H1 (cell line): ENCODE measurements at regions not wholly inside any gene's neighbourhood (a gene's known extent, or its start where the extent isn't known, plus 50 kb on each side); places are given as distances from the start of the nearest gene placed in this dataset.

ENCODE experiments used
- CTCF ChIA-PET: fragments of 300-600 bp; sonication (Branson Sonifier 250); formaldehyde crosslinking; loops from one replicate; lab custom pipeline; 2021; ENCODE audit not compliant: partially characterized antibody; lab: Charles Lee
- POLR2A ChIA-PET: fragments of 300-600 bp; sonication (Branson Sonifier 250); formaldehyde crosslinking; loops from one replicate; lab custom pipeline; 2021; ENCODE audit warnings: inconsistent platforms; ENCODE audit not compliant: partially characterized antibody; lab: Charles Lee
- DNase-seq, 2 experiments: peaks; one replicate each; pipeline versions ENCODE4 v3.0.0 to v3.0.0-alpha.2; 2010 to 2022; ENCODE audit warnings: low spot score in 2 of 2, low read depth in 1 of 2, mixed read lengths in 1 of 2
- FAIRE-seq: peaks from 2 replicates; lab custom pipeline; 2011; peaks lifted over from hg19 to GRCh38; lab: Jason Lieb, UNC
- H2AFZ ChIP-seq: 2 replicates; pipeline ENCODE4 v1.8.1; 2012; ENCODE audit warnings: low read length, inconsistent platforms
- H2AK5ac ChIP-seq: 2 replicates; pipeline ENCODE4 v1.6.1; 2013; ENCODE audit warnings: low read depth, low read length
- H2BK120ac ChIP-seq: replicated peaks from 2 replicates; pipeline ENCODE3; 2013; ENCODE audit warnings: low read depth, low read length, inconsistent platforms
- H2BK12ac ChIP-seq: 2 replicates; pipeline ENCODE4 v1.6.1; 2013; ENCODE audit warnings: low read depth, low read length
- H2BK15ac ChIP-seq: 2 replicates; pipeline ENCODE4 v1.6.1; 2013; ENCODE audit warnings: low read length
- H2BK20ac ChIP-seq: 2 replicates; pipeline ENCODE4 v1.6.1; 2013; ENCODE audit warnings: low read length
- H2BK5ac ChIP-seq: 2 replicates; pipeline ENCODE4 v1.6.1; 2013; ENCODE audit warnings: low read depth, low read length
- H3K14ac ChIP-seq: 2 replicates; pipeline ENCODE4 v1.6.1; 2013; ENCODE audit warnings: inconsistent platforms; ENCODE audit not compliant: insufficient read length
- H3K18ac ChIP-seq: 2 replicates; pipeline ENCODE4 v1.6.1; 2013; ENCODE audit warnings: low read length; ENCODE audit errors: extremely low read depth
- H3K23ac ChIP-seq: 2 replicates; pipeline ENCODE4 v1.6.1; 2013; ENCODE audit warnings: inconsistent platforms; ENCODE audit not compliant: insufficient read length
- H3K23me2 ChIP-seq: 2 replicates; pipeline ENCODE4 v1.6.1; 2013; ENCODE audit warnings: low read depth, low read length
- H3K27ac ChIP-seq: 2 replicates; pipeline ENCODE4 v1.6.1; 2011; ENCODE audit warnings: low read depth, low read length, inconsistent platforms
- H3K27me3 ChIP-seq, 4 experiments: replicated peaks in 1 of 4; 1 replicate in 1 of 4; 2 replicates in 3 of 4; pipeline versions ENCODE4 v1.6.1 to v1.8.1; 2011 to 2013; ENCODE audit warnings: low read length in 3 of 4, mild to moderate bottlenecking in 3 of 4, inconsistent platforms in 2 of 4, mixed read lengths in 2 of 4, moderate library complexity in 1 of 4; ENCODE audit not compliant: control insufficient read depth in 3 of 4, insufficient read depth in 3 of 4; ENCODE audit errors: extremely low read depth in 1 of 4
- H3K36me3 ChIP-seq, 4 experiments: 2 replicates each; pipeline versions ENCODE4 v1.6.1 to v1.8.1; 2011 to 2013; ENCODE audit warnings: mild to moderate bottlenecking in 4 of 4, low read length in 3 of 4, moderate library complexity in 2 of 4, control low read depth in 1 of 4, inconsistent platforms in 1 of 4; ENCODE audit not compliant: insufficient read depth in 4 of 4, control insufficient read depth in 2 of 4
- H3K4ac ChIP-seq: replicated peaks from 2 replicates; pipeline ENCODE3; 2013; ENCODE audit warnings: low read length, low read depth, mixed read lengths, inconsistent platforms; ENCODE audit not compliant: insufficient read length
- H3K4me1 ChIP-seq, 4 experiments: replicated peaks in 1 of 4; 1 replicate in 1 of 4; 2 replicates in 3 of 4; pipeline versions ENCODE4 v1.6.1 to v1.8.1; 2011 to 2013; ENCODE audit warnings: low read length in 3 of 4, inconsistent platforms in 2 of 4, mixed read lengths in 1 of 4; ENCODE audit not compliant: insufficient read depth in 4 of 4, control insufficient read depth in 3 of 4
- H3K4me2 ChIP-seq, 2 experiments: 2 replicates each; pipeline versions ENCODE4 v1.6.1 to v1.8.1; 2011 to 2013; ENCODE audit warnings: low read depth in 2 of 2, low read length in 2 of 2, control low read depth in 1 of 2, inconsistent platforms in 1 of 2, mild to moderate bottlenecking in 1 of 2; ENCODE audit not compliant: insufficient read depth in 1 of 2
- H3K4me3 ChIP-seq, 4 experiments: fragments of 200-600, 300-600 bp in 1 of 4; sonication (generic), shearing (Covaris generic), sonication (Bioruptor Twin) in 1 of 4; 2 replicates each; pipeline versions ENCODE4 v1.5.1 to v1.8.1; 2011 to 2016; ENCODE audit warnings: low read length in 4 of 4, low read depth in 3 of 4, control low read depth in 2 of 4, inconsistent platforms in 2 of 4, mild to moderate bottlenecking in 2 of 4, mixed read lengths in 1 of 4, moderate library complexity in 1 of 4; ENCODE audit not compliant: insufficient read depth in 2 of 4; ENCODE audit errors: extremely low read depth in 1 of 4
- H3K56ac ChIP-seq: replicated peaks from 2 replicates; pipeline ENCODE3; 2013; ENCODE audit warnings: low read depth, mild to moderate bottlenecking, mixed read lengths, low read length, inconsistent platforms; ENCODE audit not compliant: insufficient read length
- H3K79me1 ChIP-seq: 2 replicates; pipeline ENCODE4 v1.6.1; 2013; ENCODE audit warnings: low read depth, low read length, control low read depth
- H3K79me2 ChIP-seq, 2 experiments: 2 replicates each; pipeline versions ENCODE4 v1.6.1 to v1.8.1; 2012 to 2013; ENCODE audit warnings: low read length in 2 of 2, mild to moderate bottlenecking in 2 of 2, inconsistent platforms in 1 of 2; ENCODE audit not compliant: insufficient read depth in 2 of 2, control insufficient read depth in 1 of 2
- H3K9ac ChIP-seq, 4 experiments: replicated peaks in 1 of 4; 1 replicate in 1 of 4; 2 replicates in 3 of 4; pipeline versions ENCODE4 v1.6.1 to v1.8.1; 2011 to 2013; ENCODE audit warnings: low read depth in 3 of 4, low read length in 3 of 4, control low read depth in 2 of 4, mild to moderate bottlenecking in 2 of 4, moderate library complexity in 2 of 4, inconsistent platforms in 1 of 4; ENCODE audit errors: extremely low read depth in 1 of 4
- H3K9me3 ChIP-seq, 2 experiments: 2 replicates each; pipeline versions ENCODE4 v1.6.1 to v1.8.1; 2012 to 2013; ENCODE audit warnings: mild to moderate bottlenecking in 2 of 2, moderate library complexity in 2 of 2, control low read depth in 1 of 2, inconsistent platforms in 1 of 2, low read depth in 1 of 2, low read length in 1 of 2, mixed read lengths in 1 of 2; ENCODE audit not compliant: insufficient read depth in 2 of 2
- H4K20me1 ChIP-seq, 2 experiments: replicated peaks in 1 of 2; 2 replicates each; pipeline versions ENCODE3 to v1.8.1; 2011 to 2013; ENCODE audit warnings: inconsistent platforms in 2 of 2, low read length in 2 of 2, mild to moderate bottlenecking in 1 of 2; ENCODE audit not compliant: insufficient read depth in 2 of 2, control insufficient read depth in 1 of 2
- H4K5ac ChIP-seq: 2 replicates; pipeline ENCODE4 v1.6.1; 2013; ENCODE audit warnings: low read length, low read depth, mixed read lengths, inconsistent platforms; ENCODE audit not compliant: insufficient read length
- H4K8ac ChIP-seq: 2 replicates; pipeline ENCODE4 v1.8.0; 2013; ENCODE audit warnings: mild to moderate bottlenecking, moderate library complexity, low read length, inconsistent platforms; ENCODE audit not compliant: insufficient read depth; ENCODE audit errors: extremely low read depth
- H4K91ac ChIP-seq: replicated peaks from 2 replicates; pipeline ENCODE3; 2013; ENCODE audit warnings: low read length, mixed read lengths, inconsistent platforms; ENCODE audit not compliant: insufficient read length
- ATF2 ChIP-seq: IDR thresholded peaks from 2 replicates; pipeline ENCODE4 v1.6.1; 2012; ENCODE audit warnings: low read length, inconsistent platforms
- CEBPB ChIP-seq: IDR thresholded peaks from 2 replicates; pipeline ENCODE4 v1.6.1; 2012; ENCODE audit warnings: low read depth, low read length
- EP300 ChIP-seq, 2 experiments: IDR thresholded peaks; 1 replicate in 1 of 2; 2 replicates in 1 of 2; pipeline ENCODE4 v1.6.1; 2011 to 2012; ENCODE audit warnings: low read depth in 2 of 2, low read length in 2 of 2, mild to moderate bottlenecking in 2 of 2, borderline replicate concordance in 1 of 2, inconsistent platforms in 1 of 2, moderate library complexity in 1 of 2
- TAF7 ChIP-seq: optimal IDR thresholded peaks from 2 replicates; pipeline ENCODE3; 2011; ENCODE audit warnings: low read depth, mild to moderate bottlenecking, inconsistent platforms, low read length, moderate library complexity, borderline replicate concordance
- WGBS, 2 experiments: shearing (Covaris generic) in 1 of 2; methylation state at CpG; one replicate each; pipeline versions ENCODE4 v1.1.6 to v1.1.7; 2013 to 2015; ENCODE audit warnings: low lambda C conversion rate in 2 of 2, mixed read lengths in 2 of 2, inconsistent platforms in 1 of 2, low coverage in 1 of 2, missing lambda C conversion rate in 1 of 2; ENCODE audit not compliant: insufficient replicate concordance in 2 of 2, insufficient coverage in 1 of 2, insufficient read length in 1 of 2; ENCODE audit errors: extremely low coverage in 1 of 2, missing lambda C conversion rate in 1 of 2; 5-methylcytosine and 5-hydroxymethylcytosine counted together

DNA sequence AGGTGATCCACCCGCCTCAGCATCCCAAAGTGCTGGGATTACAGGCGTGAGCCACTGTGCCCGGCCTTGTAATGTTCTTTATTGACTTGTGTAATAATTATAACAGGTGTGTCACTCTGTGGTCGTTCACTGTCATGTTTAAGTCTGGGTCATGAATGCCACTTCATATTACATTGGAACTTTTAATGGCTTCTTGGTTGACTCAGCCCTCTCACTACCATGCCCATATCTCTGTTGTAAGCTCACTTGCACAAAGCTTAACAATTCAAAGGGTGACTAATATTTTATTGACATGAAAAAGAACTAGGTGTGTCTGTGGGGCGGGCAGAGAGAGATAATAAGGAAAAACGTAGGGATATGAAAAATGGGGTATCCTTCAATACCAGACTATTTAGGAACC, 639.7 kb upstream of the ACTRT1 start:
- Histone ChIP-seq H3K27ac (no peak overlapping the region), H2BK20ac (no peak overlapping the region), H3K4me1 (no peaks in the 10 kb centered on the region), H3K4me3 (no peak overlapping the region), H3K14ac (no peak overlapping the region), H4K20me1 (no peaks in the 10 kb centered on the region), H3K9ac (no peak overlapping the region), H4K8ac (no peak overlapping the region), H3K9me3 (no peaks in the 10 kb centered on the region), H2BK12ac (no peak overlapping the region), H3K4ac (no peak overlapping the region), H2BK120ac (no peak overlapping the region), H4K91ac (no peak overlapping the region), H2BK15ac (no peak overlapping the region), H3K23ac (no peak overlapping the region), H3K4me2 (no peak overlapping the region), H2AK5ac (no peak overlapping the region), H3K23me2 (no peaks in the 10 kb centered on the region), H3K36me3 (no peaks in the 10 kb centered on the region), H3K56ac (no peak overlapping the region), H3K79me1 (no peaks in the 10 kb centered on the region), H3K27me3 (no peaks in the 10 kb centered on the region), H3K79me2 (no peaks in the 10 kb centered on the region), H4K5ac (no peak overlapping the region), H3K18ac (no peak overlapping the region), H2BK5ac (no peak overlapping the region), H2AFZ (no peak overlapping the region)
- no peak for TF ChIP-seq CEBPB
- TF ChIP-seq ATF2 = no peak
- no peak for TF ChIP-seq TAF7
- no peak for TF ChIP-seq EP300 (IDR thresholded peaks at IDR 0.05; ENCODE audit: borderline replicate concordance in 1 of 2, low read depth in 2 of 2, low read length in 2 of 2)
- no peak for DNase-seq
- POLR2A ChIA-PET = no interaction called here
- no peak for FAIRE-seq
- WGBS, 2 experiments = 95% methylated on average over 4 of the region's 6 CpGs; no CpG with 5 or more reads in 1 of the 2 experiments
- CTCF ChIA-PET = no interaction called here
